IMR-90 (cell line): ENCODE measurements at regions not wholly inside any gene's neighbourhood (a gene's known extent, or its start where the extent isn't known, plus 50 kb on each side); places are given as distances from the start of the nearest gene placed in this dataset.

Source experiments
- ATAC-seq: fragments of 200-7000 bp; cut with Tn5 transposase; 2 replicates; pipeline ENCODE4 v1.9.1; 2020; ENCODE audit warnings: low read depth, mild to moderate bottlenecking, moderate library complexity
- BruUV-seq: library from RNA; stranded (reverse); fragments of 400-500 nt; replicated peaks from 2 replicates; lab custom pipeline; 2021; lab: Mats Ljungman, UMichigan
- CTCF ChIA-PET: fragments of 300-600 bp; formaldehyde crosslinking; extraction: SDS; loops from one replicate; lab custom pipeline; 2021; ENCODE audit warnings: antibody characterized with exemption; lab: Yijun Ruan, JAX
- POLR2A ChIA-PET: fragments of 300-600 bp; sonication (Branson Sonifier 250); formaldehyde crosslinking; loops from one replicate; lab custom pipeline; 2022; ENCODE audit warnings: antibody characterized with exemption; ENCODE audit not compliant: unreplicated experiment; lab: Charles Lee
- DNase-seq: peaks from one replicate; pipeline ENCODE4 v3.0.0; 2013
- H2AFZ ChIP-seq: replicated peaks from 2 replicates; pipeline ENCODE3; 2013; ENCODE audit warnings: low read length, mild to moderate bottlenecking; ENCODE audit not compliant: poor library complexity
- H2AK5ac ChIP-seq: 2 replicates; pipeline ENCODE4 v1.6.1; 2013; ENCODE audit warnings: low read depth, low read length, inconsistent platforms
- H2AK9ac ChIP-seq: replicated peaks from 2 replicates; pipeline ENCODE3; 2013; ENCODE audit warnings: mild to moderate bottlenecking, low read depth, low read length, moderate library complexity; ENCODE audit not compliant: poor library complexity
- H2BK120ac ChIP-seq: 2 replicates; pipeline ENCODE4 v1.6.1; 2013; ENCODE audit warnings: low read depth, low read length, inconsistent platforms
- H2BK15ac ChIP-seq: 3 replicates; pipeline ENCODE4 v1.6.1; 2013; ENCODE audit warnings: low read depth, low read length, inconsistent platforms
- H2BK20ac ChIP-seq: 2 replicates; pipeline ENCODE4 v1.6.1; 2013; ENCODE audit warnings: low read depth, mild to moderate bottlenecking, inconsistent platforms, low read length, moderate library complexity
- H2BK5ac ChIP-seq: 2 replicates; pipeline ENCODE4 v1.6.1; 2013; ENCODE audit warnings: mild to moderate bottlenecking, low read depth, low read length, inconsistent platforms; ENCODE audit not compliant: poor library complexity, severe bottlenecking
- H3K14ac ChIP-seq: replicated peaks from 2 replicates; pipeline ENCODE4 v1.6.1; 2013; ENCODE audit warnings: low read depth, low read length, inconsistent platforms
- H3K18ac ChIP-seq: 2 replicates; pipeline ENCODE4 v1.6.1; 2013; ENCODE audit warnings: low read depth, low read length, control low read depth
- H3K23ac ChIP-seq: 2 replicates; pipeline ENCODE4 v1.6.1; 2013; ENCODE audit warnings: low read depth, low read length, inconsistent platforms
- H3K27ac ChIP-seq: 2 replicates; pipeline ENCODE4 v1.5.1; 2013; ENCODE audit warnings: mild to moderate bottlenecking, control low read depth, low read length; ENCODE audit not compliant: insufficient read depth
- H3K27me3 ChIP-seq: 2 replicates; pipeline ENCODE4 v1.6.1; 2013; ENCODE audit warnings: low read length; ENCODE audit not compliant: control insufficient read depth, insufficient read depth
- H3K36me3 ChIP-seq: 2 replicates; pipeline ENCODE4 v1.6.1; 2013; ENCODE audit warnings: low read length, mixed read lengths; ENCODE audit not compliant: control insufficient read depth, insufficient read depth
- H3K4ac ChIP-seq: 2 replicates; pipeline ENCODE4 v1.6.1; 2013; ENCODE audit warnings: low read depth, low read length, inconsistent platforms
- H3K4me1 ChIP-seq: 2 replicates; pipeline ENCODE4 v1.6.1; 2013; ENCODE audit warnings: low read length, mixed read lengths; ENCODE audit not compliant: control insufficient read depth, insufficient read depth
- H3K4me2 ChIP-seq: 2 replicates; pipeline ENCODE4 v1.6.1; 2013; ENCODE audit warnings: low read depth, mild to moderate bottlenecking, control low read depth, low read length, moderate library complexity
- H3K4me3 ChIP-seq: 2 replicates; pipeline ENCODE4 v1.5.1; 2013; ENCODE audit warnings: low read depth, mild to moderate bottlenecking, control low read depth, low read length, moderate library complexity; ENCODE audit not compliant: insufficient read depth
- H3K56ac ChIP-seq: 2 replicates; pipeline ENCODE4 v1.6.1; 2013; ENCODE audit warnings: low read length, inconsistent platforms; ENCODE audit not compliant: insufficient read depth; ENCODE audit errors: extremely low read depth
- H3K79me1 ChIP-seq, 2 experiments: 2 replicates each; pipeline ENCODE4 v1.6.1; 2013; ENCODE audit warnings: low read length in 2 of 2, inconsistent platforms in 1 of 2, low read depth in 1 of 2
- H3K9ac ChIP-seq: 2 replicates; pipeline ENCODE4 v1.6.1; 2013; ENCODE audit warnings: low read depth, low read length, control low read depth
- H3K9me1 ChIP-seq: 2 replicates; pipeline ENCODE4 v1.6.1; 2013; ENCODE audit warnings: low read length, inconsistent platforms; ENCODE audit not compliant: insufficient read depth
- H3K9me3 ChIP-seq: 2 replicates; pipeline ENCODE4 v1.6.1; 2013; ENCODE audit warnings: low read length; ENCODE audit not compliant: control insufficient read depth, insufficient read depth
- H4K20me1 ChIP-seq: 2 replicates; pipeline ENCODE4 v1.6.1; 2013; ENCODE audit warnings: low read length, inconsistent platforms; ENCODE audit not compliant: insufficient read depth
- H4K5ac ChIP-seq: 2 replicates; pipeline ENCODE4 v1.6.1; 2013; ENCODE audit warnings: mild to moderate bottlenecking, low read depth, low read length, control low read depth
- H4K8ac ChIP-seq, 2 experiments: 2 replicates each; pipeline ENCODE4 v1.6.1; 2013; ENCODE audit warnings: low read depth in 2 of 2, low read length in 2 of 2, control low read depth in 1 of 2, inconsistent platforms in 1 of 2
- H4K91ac ChIP-seq: 2 replicates; pipeline ENCODE4 v1.6.1; 2013; ENCODE audit warnings: low read depth, low read length, inconsistent platforms; ENCODE audit not compliant: insufficient read depth
- CEBPB ChIP-seq: IDR thresholded peaks from 2 replicates; pipeline ENCODE4 v1.6.1; 2012; ENCODE audit warnings: low read depth, low read length, improper control_type of control experiment
- CHD1 ChIP-seq: IDR thresholded peaks from 2 replicates; pipeline ENCODE4 v1.6.1; 2012; ENCODE audit warnings: low read depth, low read length, improper control_type of control experiment
- CTCF ChIP-seq: conservative IDR thresholded peaks from 2 replicates; pipeline ENCODE4 v1.5.1; 2012; ENCODE audit warnings: mild to moderate bottlenecking, low read depth, low read length, improper control_type of control experiment
- FOS ChIP-seq: fragments of 150-350 bp; IDR thresholded peaks from 2 replicates; pipeline ENCODE4 v1.6.1; 2016; ENCODE audit warnings: low read depth, low read length
- NFE2L2 ChIP-seq: fragments of 150-350 bp; IDR thresholded peaks from 2 replicates; pipeline ENCODE4 v1.6.1; 2016; ENCODE audit warnings: low read depth, mild to moderate bottlenecking, low read length
- RAD21 ChIP-seq: IDR thresholded peaks from 2 replicates; pipeline ENCODE4 v1.6.1; 2012; ENCODE audit warnings: low read length, improper control_type of control experiment
- SMC3 ChIP-seq: fragments of 150-350 bp; IDR thresholded peaks from 2 replicates; pipeline ENCODE4 v1.6.1; 2016; ENCODE audit warnings: low read depth, mild to moderate bottlenecking, antibody characterized with exemption, low read length, moderate library complexity
- USF2 ChIP-seq: fragments of 150-350 bp; IDR thresholded peaks from 2 replicates; pipeline ENCODE4 v1.6.1; 2017; ENCODE audit warnings: mild to moderate bottlenecking, antibody characterized with exemption, low read length, low read depth
- dilution Hi-C: fragments of 300-500 bp; cut with HindIII; formaldehyde crosslinking; loops from one replicate; pipeline ENCODE4 v1.14.3; 2018; ENCODE audit warnings: low sequenced_read_pairs; ENCODE audit not compliant: unreplicated experiment
- in situ Hi-C: fragments of 300-500 bp; cut with MboI; formaldehyde crosslinking; loops from 3 replicates; pipeline ENCODE4 v1.14.3; 2019; ENCODE audit warnings: low sequenced_read_pairs, inconsistent platforms, mixed read lengths
- intact Hi-C: fragments of 100-400 bp; cut with micrococcal nuclease; formaldehyde crosslinking; loops from 2 replicates; pipeline ENCODE4 v1.10.0; 2022

GRCh38 chr10:123305671-123306070 is 151.5 kb downstream of the BUB3 start:
- H2BK5ac ChIP-seq: no peak overlapping the region
- ATAC-seq (no peak), DNase-seq (no peak)
- no TSS peak for BruUV-seq
- H2BK15ac ChIP-seq: no peak overlapping the region
- dilution Hi-C loops: no loop called here
- H3K27ac ChIP-seq: no peak overlapping the region
- H4K8ac ChIP-seq: no peak overlapping the region
- H3K4me3 ChIP-seq: no peak overlapping the region
- no peaks in the 10 kb centered on the region for H3K4me1 ChIP-seq
- H3K56ac ChIP-seq: no peak overlapping the region
- H2AFZ ChIP-seq: no peak overlapping the region
- TF ChIP-seq RAD21 (no peak), CTCF (no peak), USF2 (no peak), FOS (no peak), CEBPB (no peak), CHD1 (no peak), SMC3 (no peak), NFE2L2 (no peak)
- no peak overlapping the region for H2AK5ac ChIP-seq
- H2BK120ac ChIP-seq: no peak overlapping the region
- no peak overlapping the region for H4K91ac ChIP-seq
- intact Hi-C loops: no loop called here
- H4K20me1 ChIP-seq: no peaks in the 10 kb centered on the region
- ChIA-PET CTCF (no interaction called here), POLR2A (no interaction called here)
- in situ Hi-C loops: no loop called here
- H3K27me3 ChIP-seq: no peaks in the 10 kb centered on the region
- no peak overlapping the region for H3K4me2 ChIP-seq
- no peaks in the 10 kb centered on the region for H3K79me1 ChIP-seq
- H2BK20ac ChIP-seq: no peak overlapping the region
- H2AK9ac ChIP-seq: no peak overlapping the region
- H4K5ac ChIP-seq: no peak overlapping the region
- H3K9me3 ChIP-seq: peaks cover 9% of the 10 kb centered on the region; the same call in 1 of the 2 replicates
- H3K9ac ChIP-seq: no peak overlapping the region
- H3K18ac ChIP-seq: no peak overlapping the region
- H3K9me1 ChIP-seq: no peaks in the 10 kb centered on the region
- H3K4ac ChIP-seq: no peak overlapping the region
- H3K14ac ChIP-seq: no peak overlapping the region
- H3K36me3 ChIP-seq: no peaks in the 10 kb centered on the region
- H3K23ac ChIP-seq: no peak overlapping the region
